ENCODE measurements at regions not wholly inside any gene's neighbourhood (a gene's known extent, or its start where the extent isn't known, plus 50 kb on each side); places are given as distances from the start of the nearest gene placed in this dataset.
"Not testable (repeated sequence)": the region's sequence is repeated elsewhere in the genome, so short reads cannot be mapped to it uniquely, and the experiment has no call there.

DNA sequence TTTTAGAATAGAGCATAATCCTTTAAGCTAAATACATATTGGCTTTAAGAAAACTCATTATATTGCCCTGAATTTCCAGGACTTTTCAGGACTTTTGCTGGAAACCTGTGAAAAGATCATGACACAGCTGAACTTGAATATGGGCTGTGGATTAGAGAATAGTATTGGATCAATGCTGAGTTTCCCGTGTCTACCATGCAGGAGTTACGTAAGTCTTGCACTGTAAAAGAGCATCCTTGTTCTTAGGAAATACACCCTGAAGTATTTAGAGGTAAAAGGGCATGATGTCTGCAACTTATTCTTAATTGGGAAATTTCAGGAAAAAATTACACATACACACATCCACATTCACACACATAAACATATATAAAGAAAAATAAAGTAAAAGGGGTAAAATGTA lies 82.1 kb downstream of the ZFP36L2 start:
- no peaks in the 10 kb centered on the region for H3K36me3 ChIP-seq
- TF ChIP-seq, protein P1, sequence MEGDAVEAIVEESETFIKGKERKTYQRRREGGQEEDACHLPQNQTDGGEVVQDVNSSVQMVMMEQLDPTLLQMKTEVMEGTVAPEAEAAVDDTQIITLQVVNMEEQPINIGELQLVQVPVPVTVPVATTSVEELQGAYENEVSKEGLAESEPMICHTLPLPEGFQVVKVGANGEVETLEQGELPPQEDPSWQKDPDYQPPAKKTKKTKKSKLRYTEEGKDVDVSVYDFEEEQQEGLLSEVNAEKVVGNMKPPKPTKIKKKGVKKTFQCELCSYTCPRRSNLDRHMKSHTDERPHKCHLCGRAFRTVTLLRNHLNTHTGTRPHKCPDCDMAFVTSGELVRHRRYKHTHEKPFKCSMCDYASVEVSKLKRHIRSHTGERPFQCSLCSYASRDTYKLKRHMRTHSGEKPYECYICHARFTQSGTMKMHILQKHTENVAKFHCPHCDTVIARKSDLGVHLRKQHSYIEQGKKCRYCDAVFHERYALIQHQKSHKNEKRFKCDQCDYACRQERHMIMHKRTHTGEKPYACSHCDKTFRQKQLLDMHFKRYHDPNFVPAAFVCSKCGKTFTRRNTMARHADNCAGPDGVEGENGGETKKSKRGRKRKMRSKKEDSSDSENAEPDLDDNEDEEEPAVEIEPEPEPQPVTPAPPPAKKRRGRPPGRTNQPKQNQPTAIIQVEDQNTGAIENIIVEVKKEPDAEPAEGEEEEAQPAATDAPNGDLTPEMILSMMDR (IDR thresholded peaks at IDR 0.05 in 4 of 5, conservative IDR thresholded peaks at IDR 0.05 in 1 of 5) = no peak
- TF ChIP-seq POLR2A (IDR thresholded peaks at IDR 0.05) = no peak
- H3K4me3 ChIP-seq = no peak overlapping the region
- peaks cover 0 to 3% of the 10 kb centered on the region in 2 donors for H3K4me1 ChIP-seq
- H3K27ac ChIP-seq = no peak overlapping the region
- DNase-seq (no peak), ATAC-seq (no peak)
- intact Hi-C loops (cut with DNase I; ENCODE audit: low total_unique reads) = no loop called here
- in situ Hi-C loops (cut with MboI; ENCODE audit: low sequenced_read_pairs in 4 of 4) = no loop called here
- no peaks in the 10 kb centered on the region for H3K9me3 ChIP-seq
- no peaks in the 10 kb centered on the region for H3K27me3 ChIP-seq

DNA sequence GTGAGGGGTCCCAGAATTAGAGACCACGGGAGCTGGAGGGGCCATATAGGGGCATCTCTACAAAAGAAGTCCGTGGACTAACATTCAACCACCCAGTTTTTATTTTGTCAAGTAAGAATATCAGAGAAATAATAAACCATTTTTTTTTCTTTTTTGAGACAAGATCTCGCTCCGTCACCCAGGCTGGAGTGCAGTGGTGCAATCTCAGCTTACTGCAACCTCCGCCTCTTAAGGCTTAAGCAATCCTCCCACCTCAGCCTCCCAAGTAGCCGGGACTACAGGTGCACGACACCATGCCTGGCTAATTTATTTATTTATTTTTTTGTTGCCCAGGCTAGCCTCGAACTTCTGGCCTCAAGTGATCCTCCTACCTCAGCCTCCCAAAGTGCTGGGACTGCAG lies 82.7 kb downstream of the ZFP36L2 start:
- ATAC-seq (no peak), DNase-seq (no peak)
- Histone ChIP-seq H3K4me3 (no peak overlapping the region), H3K27ac (no peak overlapping the region), H3K36me3 (no peaks in the 10 kb centered on the region), H3K4me1 (peaks cover 0 to 3% of the 10 kb centered on the region in 2 donors), H3K9me3 (no peaks in the 10 kb centered on the region), H3K27me3 (no peaks in the 10 kb centered on the region)
- in situ Hi-C loops (cut with MboI; ENCODE audit: low sequenced_read_pairs in 4 of 4) = no loop called here
- TF ChIP-seq POLR2A (IDR thresholded peaks at IDR 0.05) = no peak
- TF ChIP-seq, protein P1 (IDR thresholded peaks at IDR 0.05 in 4 of 5, conservative IDR thresholded peaks at IDR 0.05 in 1 of 5) = no peak
- intact Hi-C loops (cut with DNase I; ENCODE audit: low total_unique reads) = no loop called here

DNA sequence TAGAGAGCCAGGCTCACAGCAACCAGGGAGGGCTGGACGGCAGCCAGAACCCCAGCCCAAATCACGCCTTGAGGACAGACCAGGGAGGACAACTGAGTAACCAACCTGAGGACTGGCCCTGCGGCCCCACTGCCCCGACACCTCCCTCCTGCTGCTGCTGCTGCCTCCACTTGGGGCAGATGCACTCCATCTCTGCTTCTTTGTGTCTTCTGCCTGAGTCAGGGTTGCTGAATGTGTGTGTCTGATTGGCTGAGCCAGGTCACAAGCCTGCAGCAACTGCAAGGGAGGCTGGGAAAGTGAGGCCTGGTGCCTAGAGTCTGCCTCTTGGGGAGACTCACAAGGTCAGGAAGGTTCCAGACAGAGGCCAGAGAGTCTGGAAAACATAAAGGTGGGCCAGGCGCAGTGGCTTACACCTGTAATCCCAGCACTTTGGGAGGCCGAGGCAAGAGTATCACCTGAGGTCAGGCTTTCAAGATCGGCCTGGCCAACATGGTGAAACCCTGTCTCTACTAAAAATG lies 83.4 kb downstream of the ZFP36L2 start:
- no peaks in the 10 kb centered on the region for H3K27me3 ChIP-seq
- H3K9me3 ChIP-seq = no peaks in the 10 kb centered on the region
- H3K27ac ChIP-seq = no peak overlapping the region
- ATAC-seq = no peak
- no peak overlapping the region for H3K4me3 ChIP-seq
- intact Hi-C loops (cut with DNase I; ENCODE audit: low total_unique reads) (no loop called here), in situ Hi-C loops (cut with MboI; ENCODE audit: low sequenced_read_pairs in 4 of 4) (no loop called here)
- DNase-seq = no peak
- H3K36me3 ChIP-seq = no peaks in the 10 kb centered on the region
- peaks cover under 1 to 5% of the 10 kb centered on the region in 2 donors for H3K4me1 ChIP-seq
- TF ChIP-seq, protein P1 (IDR thresholded peaks at IDR 0.05 in 4 of 5, conservative IDR thresholded peaks at IDR 0.05 in 1 of 5) = no peak
- TF ChIP-seq POLR2A (IDR thresholded peaks at IDR 0.05) = no peak

DNA sequence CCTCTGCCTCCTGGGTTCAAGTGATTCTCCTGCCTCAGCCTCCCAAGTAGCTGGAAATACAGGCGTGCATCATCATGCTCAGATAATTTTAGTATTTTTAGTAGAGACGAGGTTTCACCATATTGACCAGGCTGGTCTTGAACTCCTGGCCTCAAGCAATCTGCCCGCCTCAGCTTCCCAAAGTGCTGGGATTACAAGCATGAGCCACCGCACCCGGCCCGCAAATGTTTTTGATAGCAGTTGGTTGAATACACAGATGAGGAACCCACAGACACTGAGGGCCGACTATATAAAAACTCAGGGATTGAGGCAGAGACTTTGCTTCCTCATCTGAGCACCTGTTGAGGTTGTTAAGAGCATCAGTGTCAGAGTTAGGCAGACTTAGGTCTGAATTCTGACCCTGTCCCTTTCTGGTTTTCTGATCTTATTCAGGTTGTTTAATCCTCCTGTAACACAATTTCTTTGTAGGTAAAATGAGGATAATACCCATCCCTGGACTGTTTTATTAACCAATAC lies 84.7 kb downstream of the ZFP36L2 start:
- H3K27ac ChIP-seq; H3K27me3 ChIP-seq; H3K36me3 ChIP-seq; in situ Hi-C loops (cut with MboI; ENCODE audit: low sequenced_read_pairs in 4 of 4); DNase-seq; H3K9me3 ChIP-seq; intact Hi-C loops (cut with DNase I; ENCODE audit: low total_unique reads); H3K4me3 ChIP-seq; ATAC-seq: not testable (repeated sequence)
- peaks cover 5 to 13% of the 10 kb centered on the region in 2 donors for H3K4me1 ChIP-seq

DNA sequence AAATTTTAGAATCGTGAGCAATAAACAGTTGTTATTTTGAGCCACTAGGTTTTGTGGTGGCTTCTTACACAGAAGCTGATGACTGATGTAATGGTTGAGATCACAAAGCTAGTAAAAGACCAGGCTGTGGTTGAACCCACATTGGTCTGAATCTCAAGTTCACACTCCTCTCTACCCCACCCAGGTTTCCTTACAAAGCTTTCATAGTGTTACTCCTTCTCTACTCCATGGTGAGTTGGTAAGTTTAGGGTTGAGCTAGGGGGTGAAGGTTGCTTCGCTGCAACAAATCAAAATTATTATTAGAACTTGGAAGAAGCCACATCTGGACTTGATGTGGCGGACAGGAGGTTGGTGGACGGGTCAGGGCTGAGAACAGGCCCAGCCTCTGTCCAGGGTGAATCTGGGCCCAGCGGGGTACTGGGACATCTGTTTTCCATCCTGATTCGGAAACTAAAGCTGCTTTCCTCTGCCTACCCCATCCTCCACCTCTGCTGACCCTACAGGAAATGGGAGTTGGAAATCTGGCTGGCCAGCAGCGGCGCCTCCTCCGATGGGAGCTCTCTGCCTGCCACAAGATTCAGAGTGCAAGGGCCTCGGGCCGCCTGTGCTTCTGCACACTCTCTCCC lies 86.3 kb downstream of the ZFP36L2 start:
- no peaks in the 10 kb centered on the region for H3K9me3 ChIP-seq
- TF ChIP-seq POLR2A (IDR thresholded peaks at IDR 0.05) = no peak
- TF ChIP-seq, protein P1 (IDR thresholded peaks at IDR 0.05 in 4 of 5, conservative IDR thresholded peaks at IDR 0.05 in 1 of 5) = no peak
- H3K36me3 ChIP-seq = no peaks in the 10 kb centered on the region
- H3K4me3 ChIP-seq = no peak overlapping the region
- intact Hi-C loops (cut with DNase I; ENCODE audit: low total_unique reads) = no loop called here
- no peaks in the 10 kb centered on the region for H3K27me3 ChIP-seq
- in situ Hi-C loops (cut with MboI; ENCODE audit: low sequenced_read_pairs in 4 of 4) = no loop called here
- DNase-seq = peak in 1 of 2 donors; percentile 24
- H3K27ac ChIP-seq = peak overlapping the region; percentile 15 to 61 (median 39)
- peaks cover 5 to 13% of the 10 kb centered on the region in 2 donors for H3K4me1 ChIP-seq
- no peak for ATAC-seq

Data from gastrocnemius medialis (tissue), 4 donors.